Activated B cell treated with CpG ODN at 0.5 μM for 24 hours (primary cell): ENCODE measurements at regions not wholly inside any gene's neighbourhood (a gene's known extent, or its start where the extent isn't known, plus 50 kb on each side); places are given as distances from the start of the nearest gene placed in this dataset.

ENCODE experiments used
- ATAC-seq: fragments of 200-7000 bp; cut with Tn5 transposase; one replicate; pipeline ENCODE4 v1.10.0; 2021; ENCODE audit warnings: low read depth, mild to moderate bottlenecking, moderate library complexity
- CTCF ChIA-PET: fragments of 350-600 bp; sonication (Branson Sonifier 250); formaldehyde crosslinking; loops from one replicate; lab custom pipeline; 2021; ENCODE audit warnings: antibody characterized with exemption; lab: Charles Lee
- POLR2A ChIA-PET: fragments of 350-600 bp; sonication (Branson Sonifier 250); formaldehyde crosslinking; loops from one replicate; lab custom pipeline; 2021; ENCODE audit warnings: antibody characterized with exemption; lab: Charles Lee
- DNase-seq: peaks from one replicate; pipeline ENCODE4 v3.0.0; 2022
- H3K27ac Mint-ChIP-seq: one replicate; pipeline ENCODE4 v1.8.0; 2020; ENCODE audit warnings: mixed read lengths
- H3K27me3 Mint-ChIP-seq: one replicate; pipeline ENCODE4 v1.8.0; 2021; ENCODE audit warnings: mixed read lengths
- H3K36me3 Mint-ChIP-seq: one replicate; pipeline ENCODE4 v1.8.0; 2021; ENCODE audit warnings: low read depth, mixed read lengths
- H3K4me1 Mint-ChIP-seq: one replicate; pipeline ENCODE4 v1.8.0; 2021; ENCODE audit warnings: mixed read lengths
- H3K4me3 Mint-ChIP-seq: one replicate; pipeline ENCODE4 v1.8.0; 2020; ENCODE audit warnings: mild to moderate bottlenecking, mixed read lengths
- H3K9me3 Mint-ChIP-seq: one replicate; pipeline ENCODE4 v1.8.0; 2020; ENCODE audit warnings: mixed read lengths
- intact Hi-C: fragments of 100-400 bp; cut with micrococcal nuclease; formaldehyde crosslinking; loops from one replicate; pipeline ENCODE4 v1.15.1; 2024
- TF ChIP-seq, protein P1 (sequence below): fragments of 200-600 bp; IDR thresholded peaks from one replicate; pipeline ENCODE4 v1.8.0; 2022; ENCODE audit warnings: antibody characterized with exemption, mild to moderate bottlenecking

DNA sequence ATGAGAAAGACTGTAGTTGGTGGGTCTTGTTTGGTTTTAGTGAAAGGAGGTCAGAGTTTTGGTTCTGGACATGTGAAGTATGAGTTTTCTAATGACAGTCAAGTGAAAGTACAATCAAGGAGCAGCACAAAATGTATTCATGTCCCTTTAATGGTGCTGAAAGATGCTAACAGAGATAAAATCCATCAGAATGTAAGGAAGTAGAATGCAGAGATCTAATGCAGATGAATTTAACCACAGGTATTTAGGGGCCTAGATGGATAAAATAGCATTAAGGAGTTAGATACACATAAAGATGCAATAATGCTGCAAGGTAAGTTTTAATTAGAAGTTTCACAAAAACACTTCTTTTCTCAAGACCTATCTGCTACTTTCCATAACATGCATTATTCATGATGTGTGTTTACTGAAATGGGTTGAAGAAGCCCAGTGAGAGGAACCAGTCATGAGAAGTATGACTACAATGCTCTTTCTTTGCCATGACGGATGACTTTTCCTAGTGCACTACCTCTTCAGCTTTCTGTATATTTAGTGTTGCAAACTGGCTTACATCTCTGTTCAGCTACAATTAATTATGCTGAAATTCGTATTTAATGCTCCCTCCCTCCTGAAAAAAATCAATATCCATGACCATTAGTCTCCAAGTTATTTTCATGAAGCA lies 222.9 kb upstream of the HTR2A start:
- Mint-ChIP-seq H3K36me3 (no peaks in the 10 kb centered on the region), H3K27me3 (no peaks in the 10 kb centered on the region), H3K9me3 (no peaks in the 10 kb centered on the region), H3K4me1 (no peaks in the 10 kb centered on the region), H3K4me3 (no peak overlapping the region), H3K27ac (no peak overlapping the region)
- ChIA-PET CTCF (no interaction called here), POLR2A (no interaction called here)
- TF ChIP-seq, protein P1, sequence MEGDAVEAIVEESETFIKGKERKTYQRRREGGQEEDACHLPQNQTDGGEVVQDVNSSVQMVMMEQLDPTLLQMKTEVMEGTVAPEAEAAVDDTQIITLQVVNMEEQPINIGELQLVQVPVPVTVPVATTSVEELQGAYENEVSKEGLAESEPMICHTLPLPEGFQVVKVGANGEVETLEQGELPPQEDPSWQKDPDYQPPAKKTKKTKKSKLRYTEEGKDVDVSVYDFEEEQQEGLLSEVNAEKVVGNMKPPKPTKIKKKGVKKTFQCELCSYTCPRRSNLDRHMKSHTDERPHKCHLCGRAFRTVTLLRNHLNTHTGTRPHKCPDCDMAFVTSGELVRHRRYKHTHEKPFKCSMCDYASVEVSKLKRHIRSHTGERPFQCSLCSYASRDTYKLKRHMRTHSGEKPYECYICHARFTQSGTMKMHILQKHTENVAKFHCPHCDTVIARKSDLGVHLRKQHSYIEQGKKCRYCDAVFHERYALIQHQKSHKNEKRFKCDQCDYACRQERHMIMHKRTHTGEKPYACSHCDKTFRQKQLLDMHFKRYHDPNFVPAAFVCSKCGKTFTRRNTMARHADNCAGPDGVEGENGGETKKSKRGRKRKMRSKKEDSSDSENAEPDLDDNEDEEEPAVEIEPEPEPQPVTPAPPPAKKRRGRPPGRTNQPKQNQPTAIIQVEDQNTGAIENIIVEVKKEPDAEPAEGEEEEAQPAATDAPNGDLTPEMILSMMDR: no peak
- ATAC-seq (no peak), DNase-seq (no peak)
- intact Hi-C loops: no loop called here

DNA sequence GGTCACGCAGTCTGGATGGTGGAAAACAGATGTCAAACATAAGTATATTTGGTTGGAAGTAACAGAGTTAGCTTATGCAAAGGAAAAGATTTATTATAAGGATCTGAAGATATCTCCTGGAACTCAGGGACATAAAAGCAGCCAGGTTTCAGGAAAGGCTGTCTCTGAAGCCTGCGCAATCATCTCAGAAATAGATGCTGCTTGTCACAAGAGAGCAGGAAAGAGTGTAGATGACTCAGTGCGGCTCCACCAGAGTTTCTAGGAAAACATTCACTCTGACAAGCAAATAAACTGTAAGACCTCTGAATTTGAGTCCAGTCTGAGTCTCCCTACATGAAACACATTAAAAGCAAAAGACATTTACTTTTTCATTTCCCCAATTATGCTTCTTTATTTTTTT lies 220.4 kb upstream of the HTR2A start:
- H3K36me3 Mint-ChIP-seq: no peaks in the 10 kb centered on the region
- intact Hi-C loops: no loop called here
- no peak overlapping the region for H3K27ac Mint-ChIP-seq
- ChIA-PET CTCF (no interaction called here), POLR2A (no interaction called here)
- H3K27me3 Mint-ChIP-seq: no peaks in the 10 kb centered on the region
- DNase-seq (no peak), ATAC-seq (no peak)
- TF ChIP-seq, protein P1: no peak
- no peaks in the 10 kb centered on the region for H3K4me1 Mint-ChIP-seq
- no peaks in the 10 kb centered on the region for H3K9me3 Mint-ChIP-seq
- no peak overlapping the region for H3K4me3 Mint-ChIP-seq

DNA sequence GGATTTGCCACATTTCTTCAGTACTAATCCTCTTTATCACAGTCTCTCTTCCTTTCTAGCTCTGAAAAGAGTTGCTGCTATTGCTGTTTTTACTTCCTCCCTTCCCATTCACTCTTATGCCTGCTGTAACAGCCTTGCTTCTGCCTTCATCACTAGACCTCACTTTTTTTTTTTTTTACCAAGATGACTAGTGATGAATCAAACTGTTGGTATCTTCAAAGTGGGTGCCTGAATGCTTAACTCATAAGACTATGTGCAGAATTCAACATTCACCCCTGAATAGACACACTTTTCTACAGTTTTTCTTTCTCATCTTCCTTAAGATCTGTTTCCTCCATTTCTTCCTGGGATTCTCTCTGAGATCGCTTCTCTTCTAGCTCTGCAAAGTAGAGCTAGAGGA lies 217.2 kb upstream of the HTR2A start:
- ATAC-seq (no peak), DNase-seq (no peak)
- POLR2A ChIA-PET: no interaction called here
- no peak overlapping the region for H3K27ac Mint-ChIP-seq
- TF ChIP-seq, protein P1: no peak
- H3K27me3 Mint-ChIP-seq: no peaks in the 10 kb centered on the region
- intact Hi-C loops: no loop called here
- no peaks in the 10 kb centered on the region for H3K9me3 Mint-ChIP-seq
- H3K4me3 Mint-ChIP-seq: no peak overlapping the region
- CTCF ChIA-PET: no interaction called here
- H3K36me3 Mint-ChIP-seq: no peaks in the 10 kb centered on the region
- no peaks in the 10 kb centered on the region for H3K4me1 Mint-ChIP-seq

- no peaks in the 10 kb centered on the region for H3K4me1 Mint-ChIP-seq
- no peaks in the 10 kb centered on the region for H3K9me3 Mint-ChIP-seq
- TF ChIP-seq, protein P1: no peak
- H3K27ac Mint-ChIP-seq: no peak overlapping the region
- intact Hi-C loops: no loop called here
- CTCF ChIA-PET: no interaction called here
- no peaks in the 10 kb centered on the region for H3K36me3 Mint-ChIP-seq
- ATAC-seq: no peak
- no peak for DNase-seq
- no peaks in the 10 kb centered on the region for H3K27me3 Mint-ChIP-seq
- POLR2A ChIA-PET: no interaction called here
- H3K4me3 Mint-ChIP-seq: no peak overlapping the region
Observed at GRCh38 chr13:47112903-47113299, 216.0 kb upstream of the HTR2A start.

DNA sequence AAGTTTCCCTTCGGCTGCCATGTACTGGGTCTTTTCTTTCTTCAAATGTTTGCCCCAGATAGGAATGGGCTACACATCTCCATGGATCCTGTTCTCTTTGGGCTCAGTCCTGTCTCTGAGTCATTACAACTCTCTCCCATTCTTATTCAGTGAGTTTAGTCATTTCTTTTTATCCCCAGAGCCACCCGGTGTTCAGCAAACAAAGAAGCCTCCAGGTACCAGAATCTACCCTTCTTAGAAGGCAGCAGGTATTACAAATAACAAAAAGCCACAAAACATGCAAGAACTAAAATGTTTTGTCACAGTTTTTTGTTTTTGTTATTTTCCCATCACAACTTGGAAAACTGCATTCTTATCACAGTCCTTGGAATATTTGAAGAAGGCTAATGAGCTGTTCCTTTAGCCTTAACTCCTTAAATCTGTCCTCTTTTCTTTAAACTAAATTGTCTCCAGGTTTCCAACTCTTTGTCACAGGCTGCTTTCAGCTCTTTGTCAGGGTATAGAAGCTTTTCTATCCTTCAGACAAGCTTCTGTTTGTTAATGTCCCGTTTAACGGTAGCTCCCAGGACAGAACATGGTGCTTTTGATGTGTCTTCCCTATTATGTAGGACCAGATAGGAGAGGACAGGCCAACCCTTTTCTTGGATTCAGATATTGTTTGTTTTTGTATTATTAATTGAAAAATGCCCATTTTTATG lies 215.5 kb upstream of the HTR2A start:
- Mint-ChIP-seq H3K4me3 (no peak overlapping the region), H3K27ac (no peak overlapping the region), H3K9me3 (no peaks in the 10 kb centered on the region), H3K27me3 (no peaks in the 10 kb centered on the region), H3K4me1 (no peaks in the 10 kb centered on the region), H3K36me3 (no peaks in the 10 kb centered on the region)
- ChIA-PET CTCF (no interaction called here), POLR2A (no interaction called here)
- ATAC-seq: no peak
- TF ChIP-seq, protein P1: no peak
- intact Hi-C loops: no loop called here
- DNase-seq: no peak
